K562 (cell line): ENCODE measurements at regions not wholly inside any gene's neighbourhood (a gene's known extent, or its start where the extent isn't known, plus 50 kb on each side); places are given as distances from the start of the nearest gene placed in this dataset.

Experiments used
- ATAC-seq: fragments of 200-7000 bp; cut with Tn5 transposase; 3 replicates; pipeline ENCODE4 v1.9.1; 2020; ENCODE audit warnings: moderate library complexity
- BruUV-seq: library from RNA; stranded (reverse); fragments of 400-500 nt; replicated peaks from 2 replicates; lab custom pipeline; 2021; lab: Mats Ljungman, UMichigan
- CTCF ChIA-PET: fragments of 300-600 bp; formaldehyde crosslinking; extraction: SDS; loops from one replicate; lab custom pipeline; 2021; ENCODE audit warnings: low intra/inter-chr PET ratio; lab: Yijun Ruan, JAX
- POLR2A ChIA-PET: fragments of 300-600, 350-650 bp; sonication (Branson Sonifier 250); formaldehyde crosslinking; extraction: SDS; loops from one replicate; lab custom pipeline; 2021; ENCODE audit warnings: antibody characterized with exemption, inconsistent platforms; lab: Yijun Ruan, JAX
- DNase-seq, 4 experiments: peaks; one replicate each; pipeline versions ENCODE4 v3.0.0 to v3.0.0-alpha.2; 2011 to 2018; ENCODE audit warnings: low spot score in 3 of 4, mixed read lengths in 3 of 4; ENCODE audit errors: extremely low read depth in 1 of 4
- FAIRE-seq: peaks from 2 replicates; lab custom pipeline; 2011; peaks lifted over from hg19 to GRCh38; lab: Jason Lieb, UNC
- H2AFZ ChIP-seq: 2 replicates; pipeline ENCODE4 v1.6.0; 2011; ENCODE audit warnings: low read depth, low read length, control low read depth, inconsistent platforms
- H3K27ac ChIP-seq: fragments of 200-600 bp; 3 replicates; pipeline ENCODE4 v1.8.0; 2011; ENCODE audit warnings: low read depth, mild to moderate bottlenecking, control low read depth, inconsistent platforms, low read length, moderate library complexity, mixed read lengths; ENCODE audit errors: extremely low read depth
- H3K27me3 ChIP-seq, 2 experiments: fragments of 300-600 bp in 1 of 2; 2 replicates in 1 of 2; 3 replicates in 1 of 2; pipeline versions ENCODE4 v1.6.0 to v1.8.0; 2011; ENCODE audit warnings: inconsistent platforms in 2 of 2, low read length in 2 of 2, mild to moderate bottlenecking in 1 of 2, mixed read lengths in 1 of 2, moderate library complexity in 1 of 2; ENCODE audit not compliant: control insufficient read depth in 2 of 2, insufficient read depth in 2 of 2
- H3K36me3 ChIP-seq: fragments of 300-600 bp; 3 replicates; pipeline ENCODE4 v1.8.0; 2011; ENCODE audit warnings: mild to moderate bottlenecking, low read length, inconsistent platforms; ENCODE audit not compliant: control insufficient read depth, insufficient read depth
- H3K4me1 ChIP-seq, 2 experiments: fragments of 200-600 bp in 1 of 2; replicated peaks in 1 of 2; 2 replicates in 1 of 2; 3 replicates in 1 of 2; pipeline versions ENCODE4 v1.5.1 to v1.8.0; 2011; ENCODE audit warnings: inconsistent platforms in 2 of 2, low read length in 2 of 2, mild to moderate bottlenecking in 1 of 2, mixed read lengths in 1 of 2, moderate library complexity in 1 of 2; ENCODE audit not compliant: control insufficient read depth in 2 of 2, insufficient read depth in 2 of 2
- H3K4me2 ChIP-seq: 2 replicates; pipeline ENCODE4 v1.6.1; 2011; ENCODE audit warnings: low read length, control low read depth, inconsistent platforms, mixed read lengths; ENCODE audit not compliant: insufficient read depth
- H3K4me3 ChIP-seq: fragments of 200-600 bp; sonication (generic), shearing (Covaris generic); 2 replicates; pipeline ENCODE4 v1.5.1; 2016; ENCODE audit warnings: control low read depth, inconsistent platforms
- H3K79me2 ChIP-seq: fragments of 200-600 bp; 3 replicates; pipeline ENCODE4 v1.8.0; 2011; ENCODE audit warnings: low read length, inconsistent platforms; ENCODE audit not compliant: control insufficient read depth, insufficient read depth
- H3K9ac ChIP-seq, 2 experiments: 2 replicates each; pipeline versions ENCODE4 v1.6.0 to v1.6.1; 2011; ENCODE audit warnings: low read depth in 2 of 2, low read length in 2 of 2, control low read depth in 1 of 2, inconsistent platforms in 1 of 2, mild to moderate bottlenecking in 1 of 2, mixed read lengths in 1 of 2; ENCODE audit not compliant: insufficient read depth in 1 of 2
- H3K9me1 ChIP-seq: one replicate; pipeline ENCODE4 v1.6.0; 2011; ENCODE audit warnings: inconsistent platforms, mild to moderate bottlenecking, low read length, moderate library complexity; ENCODE audit not compliant: control insufficient read depth, insufficient read depth
- H3K9me3 ChIP-seq: replicated peaks from 2 replicates; pipeline ENCODE4 v1.5.1; 2011; ENCODE audit warnings: low read depth, low read length, inconsistent platforms; ENCODE audit not compliant: control insufficient read depth, insufficient read depth
- H4K20me1 ChIP-seq: replicated peaks from 2 replicates; pipeline ENCODE4 v1.6.1; 2011; ENCODE audit warnings: low read length, inconsistent platforms, mixed read lengths; ENCODE audit not compliant: control insufficient read depth, insufficient read depth
- ATF3 ChIP-seq, 2 experiments: fragments of 450-650 bp in 1 of 2; sonication (generic) in 1 of 2; formaldehyde crosslinking in 1 of 2; IDR thresholded peaks in 1 of 2; conservative IDR thresholded peaks in 1 of 2; 2 replicates each; pipeline versions ENCODE4 v1.6.1 to v1.8.1; 2016 to 2023; ENCODE audit warnings: mild to moderate bottlenecking in 2 of 2, moderate library complexity in 2 of 2, inconsistent platforms in 1 of 2, missing genetic modification reagents in 1 of 2
- CSDE1 ChIP-seq, 2 experiments: fragments of 450-650 bp; IDR thresholded peaks; 2 replicates each; pipeline ENCODE4 v1.6.1; 2016; ENCODE audit warnings: mild to moderate bottlenecking in 1 of 2
- GABPB1 ChIP-seq: sonication (generic); formaldehyde crosslinking; IDR thresholded peaks from 2 replicates; pipeline ENCODE4 v1.8.0; 2022; ENCODE audit warnings: mild to moderate bottlenecking, missing genetic modification reagents
- HDAC8 ChIP-seq: fragments of 450-650 bp; IDR thresholded peaks from 2 replicates; pipeline ENCODE4 v1.6.1; 2016; ENCODE audit warnings: mild to moderate bottlenecking, missing genetic modification characterization, moderate library complexity, missing compliant biosample characterization
- JUNB ChIP-seq: fragments of 450-650 bp; formaldehyde crosslinking; conservative IDR thresholded peaks from 2 replicates; pipeline ENCODE4 v1.4.0; 2020; ENCODE audit warnings: mild to moderate bottlenecking
- MBD1 ChIP-seq: fragments of 250-450 bp; sonication (Bioruptor Pico); IDR thresholded peaks from 2 replicates; pipeline ENCODE4 v1.8.0; 2022; ENCODE audit warnings: inconsistent platforms
- MLLT1 ChIP-seq, 2 experiments: fragments of 450-650 bp; IDR thresholded peaks; 2 replicates each; pipeline ENCODE4 v1.6.1; 2016
- POLR2H ChIP-seq: IDR thresholded peaks from 2 replicates; pipeline ENCODE4 v1.6.1; 2016; ENCODE audit warnings: missing genetic modification characterization, low read depth, mild to moderate bottlenecking, control low read depth, missing compliant biosample characterization, moderate library complexity
- RAD21 ChIP-seq, 2 experiments: fragments of 250-450 bp in 1 of 2; fragments of 450-650 bp in 1 of 2; sonication (Bioruptor Pico) in 1 of 2; formaldehyde crosslinking in 1 of 2; IDR thresholded peaks in 1 of 2; conservative IDR thresholded peaks in 1 of 2; 2 replicates each; pipeline versions ENCODE4 v1.4.0 to v1.8.0; 2020 to 2022; ENCODE audit warnings: mild to moderate bottlenecking in 2 of 2, moderate library complexity in 1 of 2
- RFX1 ChIP-seq: fragments of 450-650 bp; IDR thresholded peaks from 2 replicates; pipeline ENCODE4 v1.6.1; 2016; ENCODE audit warnings: mild to moderate bottlenecking, moderate library complexity
- SLC30A9 ChIP-seq: fragments of 250-450 bp; sonication (Bioruptor Pico); IDR thresholded peaks from 2 replicates; pipeline ENCODE4 v1.8.0; 2022; ENCODE audit warnings: mild to moderate bottlenecking, moderate library complexity
- ZNF224 ChIP-seq: sonication (generic); formaldehyde crosslinking; IDR thresholded peaks from 2 replicates; pipeline ENCODE4 v1.8.0; 2022; ENCODE audit warnings: mild to moderate bottlenecking, missing genetic modification reagents
- ZNF695 ChIP-seq: fragments of 450-650 bp; formaldehyde crosslinking; IDR thresholded peaks from 2 replicates; pipeline ENCODE4 v1.4.0; 2020; ENCODE audit warnings: mild to moderate bottlenecking, moderate library complexity
- ZNF699 ChIP-seq: fragments of 250-450 bp; sonication (Bioruptor Pico); IDR thresholded peaks from 2 replicates; pipeline ENCODE4 v1.8.0; 2021; ENCODE audit warnings: mild to moderate bottlenecking, moderate library complexity; ENCODE audit not compliant: insufficient replicate concordance
- WGBS: fragments of 100-300 bp; shearing (Covaris generic); methylation state at CpG from one replicate; pipeline ENCODE4 v1.1.6; 2016; ENCODE audit warnings: low coverage, mixed read lengths; ENCODE audit not compliant: insufficient coverage; ENCODE audit errors: missing lambda C conversion rate; 5-methylcytosine and 5-hydroxymethylcytosine counted together
- in situ Hi-C: fragments of 300-500 bp; cut with MboI; formaldehyde crosslinking; loops from 4 replicates; pipeline ENCODE4 v1.15.0; 2018; ENCODE audit warnings: inconsistent platforms, mixed read lengths
- intact Hi-C: fragments of 100-400 bp; cut with micrococcal nuclease; formaldehyde crosslinking; loops from 2 replicates; pipeline ENCODE4 v1.14.2; 2022
- TF ChIP-seq, protein P1 (sequence below): fragments of 250-450 bp; sonication (Bioruptor Pico); IDR thresholded peaks from 2 replicates; pipeline ENCODE4 v1.9.0; 2021; ENCODE audit warnings: mild to moderate bottlenecking

DNA sequence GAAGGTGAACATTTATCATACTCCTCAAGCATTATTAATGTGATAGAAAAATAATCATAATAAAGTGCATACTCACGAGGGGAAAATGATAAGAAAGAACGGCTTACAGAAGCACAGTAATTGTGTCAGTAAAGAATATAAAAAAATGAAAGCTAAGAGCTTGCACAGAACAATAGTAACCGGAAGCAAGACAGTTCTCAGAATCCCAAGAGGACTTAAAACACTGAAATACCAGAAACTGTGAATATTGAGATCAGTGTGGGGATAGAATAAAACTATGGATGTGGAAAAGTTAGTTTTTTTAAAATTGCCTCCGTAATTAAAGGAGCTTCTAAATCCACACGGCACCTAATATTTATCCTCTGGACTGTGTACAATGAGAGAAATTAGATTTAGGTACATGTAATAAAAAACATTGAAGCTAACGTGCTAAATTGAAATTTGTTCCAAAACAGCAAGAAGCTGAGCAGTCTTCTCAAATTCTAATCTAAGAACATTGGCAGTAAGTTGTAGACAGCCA lies 482.7 kb downstream of the SLITRK6 start (continued):
- TF ChIP-seq MBD1 (CRISPR knock-in tag) (no peak), RFX1 (no peak), SLC30A9 (CRISPR knock-in tag) (no peak), CSDE1 (IDR thresholded peaks at IDR 0.05) (no peak), ATF3 (IDR thresholded peaks at IDR 0.05) (no peak), ATF3 (CRISPR knock-in tag; conservative IDR thresholded peaks at IDR 0.05) (no peak)

DNA sequence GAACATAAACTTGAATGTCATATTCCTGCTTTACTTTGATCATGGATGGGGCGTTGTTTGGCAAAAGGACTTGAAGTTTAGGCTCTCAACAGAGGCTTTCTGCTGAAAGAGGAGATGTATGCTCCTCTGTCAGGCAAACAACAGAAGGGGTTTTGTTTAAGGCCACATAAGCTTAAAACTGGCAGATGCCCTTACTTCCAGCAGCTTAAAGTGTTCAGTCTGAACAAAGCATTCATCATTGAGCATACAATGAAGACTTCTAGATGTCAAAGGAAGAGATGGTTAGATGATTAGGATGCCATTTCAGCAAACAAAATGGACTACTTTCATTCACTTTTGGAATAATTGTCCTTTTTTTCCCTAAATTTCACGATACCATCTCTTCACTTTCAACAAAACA lies 484.5 kb downstream of the SLITRK6 start:
- no peak for FAIRE-seq
- H3K79me2 ChIP-seq: no peaks in the 10 kb centered on the region
- BruUV-seq: no TSS peak
- no peak overlapping the region for H2AFZ ChIP-seq
- ChIA-PET CTCF (no interaction called here), POLR2A (no interaction called here)
- no peak overlapping the region for H3K4me2 ChIP-seq
- no peaks in the 10 kb centered on the region for H4K20me1 ChIP-seq
- intact Hi-C loops (no loop called here), in situ Hi-C loops (no loop called here)
- no peak overlapping the region for H3K27ac ChIP-seq
- ATAC-seq: no peak
- no peak overlapping the region for H3K4me3 ChIP-seq
- no peak overlapping the region for H3K9ac ChIP-seq
- no peaks in the 10 kb centered on the region for H3K27me3 ChIP-seq
- DNase-seq: no peak
- WGBS: 0% methylated on average over 2 of the region's 2 CpGs
- H3K9me1 ChIP-seq: no peaks in the 10 kb centered on the region
- no peaks in the 10 kb centered on the region for H3K4me1 ChIP-seq
- H3K36me3 ChIP-seq: no peaks in the 10 kb centered on the region
- H3K9me3 ChIP-seq: no peaks in the 10 kb centered on the region
- TF ChIP-seq MLLT1 (IDR thresholded peaks at IDR 0.05): no peak
- no peak for TF ChIP-seq HDAC8 (tag)
- TF ChIP-seq RAD21 (CRISPR knock-in tag; conservative IDR thresholded peaks at IDR 0.05 in 1 of 2, IDR thresholded peaks at IDR 0.05 in 1 of 2): no peak
- no peak for TF ChIP-seq ZNF224 (CRISPR knock-in tag)
- TF ChIP-seq ZNF699 (CRISPR knock-in tag): no peak
- no peak for TF ChIP-seq GABPB1 (CRISPR knock-in tag)
- TF ChIP-seq JUNB (CRISPR knock-in tag): no peak
- TF ChIP-seq, protein P1, sequence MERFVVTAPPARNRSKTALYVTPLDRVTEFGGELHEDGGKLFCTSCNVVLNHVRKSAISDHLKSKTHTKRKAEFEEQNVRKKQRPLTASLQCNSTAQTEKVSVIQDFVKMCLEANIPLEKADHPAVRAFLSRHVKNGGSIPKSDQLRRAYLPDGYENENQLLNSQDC: no peak
- TF ChIP-seq POLR2H (tag): no peak
- TF ChIP-seq ZNF695: no peak
